ENCODE measurements at regions not wholly inside any gene's neighbourhood (a gene's known extent, or its start where the extent isn't known, plus 50 kb on each side); places are given as distances from the start of the nearest gene placed in this dataset.
"Not testable (repeated sequence)": the region's sequence is repeated elsewhere in the genome, so short reads cannot be mapped to it uniquely, and the experiment has no call there.

DNA sequence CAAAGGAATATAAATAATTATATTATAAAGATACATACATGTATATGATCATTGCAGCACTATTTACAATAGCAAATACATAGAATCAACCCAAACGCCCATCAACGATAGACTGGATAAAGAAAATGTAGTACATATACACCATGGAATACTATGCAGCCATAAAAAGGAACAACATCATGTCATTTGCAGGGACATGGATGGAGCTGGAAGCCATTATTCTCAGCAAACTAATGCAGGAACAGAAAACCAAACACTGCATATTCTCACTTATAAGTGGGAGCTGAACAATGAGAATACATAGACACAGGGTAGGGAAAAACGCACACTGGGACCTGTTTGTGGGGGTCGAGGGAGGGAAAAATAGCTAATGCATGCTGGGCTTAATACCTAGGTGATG, 120.9 kb upstream of the ZCCHC13 start:
- 79 to 100% methylated on average over 2 to 4 of the region's 4 CpGs for WGBS, 2 experiments
- H3K36me3 ChIP-seq (ENCODE audit: control insufficient read depth, insufficient read depth, low read length); H3K27ac ChIP-seq (ENCODE audit: insufficient read depth, low read depth, low read length, poor library complexity, severe bottlenecking); H3K27me3 ChIP-seq (ENCODE audit: control insufficient read depth, insufficient read depth, low read length, poor library complexity, severe bottlenecking); H3K4me3 ChIP-seq (ENCODE audit: insufficient read depth, low read depth, low read length); H3K9me3 ChIP-seq (ENCODE audit: control insufficient read depth, low read length); H3K4me1 ChIP-seq (ENCODE audit: control insufficient read depth, insufficient read depth, low read length): not testable (repeated sequence)

DNA sequence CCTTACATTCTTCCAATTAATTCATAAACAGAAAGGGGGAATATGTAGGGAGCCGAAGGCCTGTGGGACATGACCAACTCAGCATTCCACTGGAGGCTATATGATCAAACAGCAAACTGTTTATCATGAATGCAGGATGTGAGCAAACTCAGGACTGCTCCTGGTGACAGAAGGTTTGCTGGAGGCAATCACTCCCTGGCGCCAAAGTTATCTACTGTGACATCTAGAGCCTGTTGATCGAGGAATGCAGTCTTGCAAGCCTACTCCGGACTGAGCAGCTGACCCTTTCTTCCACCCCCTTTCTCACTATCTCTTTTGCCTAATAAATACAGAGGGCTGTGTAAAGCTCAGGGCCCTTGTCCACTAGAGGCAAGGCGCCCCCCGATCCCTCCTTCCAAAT, 122.0 kb upstream of the ZCCHC13 start:
- not testable (repeated sequence) for H3K4me3 ChIP-seq (ENCODE audit: insufficient read depth, low read depth, low read length); H3K27me3 ChIP-seq (ENCODE audit: control insufficient read depth, insufficient read depth, low read length, poor library complexity, severe bottlenecking); H3K9me3 ChIP-seq (ENCODE audit: control insufficient read depth, low read length); H3K36me3 ChIP-seq (ENCODE audit: control insufficient read depth, insufficient read depth, low read length); H3K27ac ChIP-seq (ENCODE audit: insufficient read depth, low read depth, low read length, poor library complexity, severe bottlenecking); H3K4me1 ChIP-seq (ENCODE audit: control insufficient read depth, insufficient read depth, low read length)
- WGBS, 2 experiments = 94 to 97% methylated on average over 6 of the region's 6 CpGs

DNA sequence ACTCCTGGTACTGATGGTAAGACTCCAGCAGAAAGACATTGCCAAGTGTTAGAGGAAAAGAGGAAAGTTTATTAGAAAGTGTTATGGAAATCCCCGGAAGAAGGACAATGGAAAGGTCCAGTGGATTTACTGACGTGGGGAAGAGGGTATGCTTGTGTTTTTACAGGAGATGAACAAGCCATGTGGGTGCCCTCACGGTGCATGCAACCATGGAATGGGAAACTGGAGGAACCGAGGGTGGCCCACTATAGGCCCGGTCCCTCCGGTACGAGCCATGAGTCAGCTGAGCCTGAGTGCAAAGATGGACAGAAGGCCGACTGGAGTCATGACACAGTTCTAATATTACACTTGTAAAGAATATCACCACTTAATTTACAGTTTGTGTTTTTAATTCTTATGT, 123.3 kb upstream of the ZCCHC13 start:
- 92 to 94% methylated on average over 7 to 8 of the region's 8 CpGs for WGBS, 2 experiments
- Histone ChIP-seq H3K36me3 (ENCODE audit: control insufficient read depth, insufficient read depth, low read length) (no peaks in the 10 kb centered on the region), H3K4me1 (ENCODE audit: control insufficient read depth, insufficient read depth, low read length) (no peaks in the 10 kb centered on the region), H3K9me3 (ENCODE audit: control insufficient read depth, low read length) (no peaks in the 10 kb centered on the region), H3K27ac (ENCODE audit: insufficient read depth, low read depth, low read length, poor library complexity, severe bottlenecking) (no peak overlapping the region), H3K4me3 (ENCODE audit: insufficient read depth, low read depth, low read length) (no peak overlapping the region), H3K27me3 (ENCODE audit: control insufficient read depth, insufficient read depth, low read length, poor library complexity, severe bottlenecking) (no peaks in the 10 kb centered on the region)

DNA sequence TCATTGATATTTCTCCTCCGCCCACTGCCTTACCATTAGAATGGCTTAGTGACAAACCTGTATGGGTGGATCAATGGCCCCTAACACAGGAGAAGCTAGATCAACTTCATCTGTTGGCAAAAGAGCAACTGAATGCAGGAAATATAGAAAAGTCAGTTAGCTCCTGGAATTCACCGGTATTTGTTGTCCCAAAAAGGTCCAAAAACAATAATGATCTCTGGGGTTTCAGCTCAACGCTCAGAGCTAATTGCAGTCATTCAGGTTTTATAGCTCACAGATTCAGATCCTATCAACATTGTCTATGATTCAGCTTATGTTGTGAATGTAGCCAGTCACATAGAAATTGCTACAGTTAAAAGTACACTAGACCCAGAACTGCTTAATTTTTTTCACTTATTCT, 124.0 kb upstream of the ZCCHC13 start:
- no peaks in the 10 kb centered on the region for H3K36me3 ChIP-seq (ENCODE audit: control insufficient read depth, insufficient read depth, low read length)
- H3K27ac ChIP-seq (ENCODE audit: insufficient read depth, low read depth, low read length, poor library complexity, severe bottlenecking) = no peak overlapping the region
- no peaks in the 10 kb centered on the region for H3K9me3 ChIP-seq (ENCODE audit: control insufficient read depth, low read length)
- 94 to 96% methylated on average over 2 to 3 of the region's 3 CpGs for WGBS, 2 experiments
- no peaks in the 10 kb centered on the region for H3K4me1 ChIP-seq (ENCODE audit: control insufficient read depth, insufficient read depth, low read length)
- H3K27me3 ChIP-seq (ENCODE audit: control insufficient read depth, insufficient read depth, low read length, poor library complexity, severe bottlenecking) = no peaks in the 10 kb centered on the region
- H3K4me3 ChIP-seq (ENCODE audit: insufficient read depth, low read depth, low read length) = no peak overlapping the region

DNA sequence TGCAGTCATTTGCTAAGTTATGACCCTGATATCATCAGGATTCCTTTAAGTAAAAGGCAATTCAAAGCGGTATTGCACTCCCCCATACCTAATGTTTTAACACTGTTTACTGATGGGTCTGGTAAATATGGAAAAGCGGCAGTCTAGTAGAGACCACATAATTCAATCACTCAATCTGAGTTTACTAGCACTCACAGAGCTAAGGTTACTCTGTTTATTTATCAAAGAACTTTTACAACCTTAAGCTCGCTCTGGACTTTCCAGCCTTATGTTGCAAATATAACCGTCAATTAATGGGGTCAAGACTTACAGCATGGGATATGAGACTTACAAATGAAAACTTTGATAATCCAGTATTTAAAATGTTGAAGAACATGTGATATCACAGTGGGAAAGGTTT, 124.5 kb upstream of the ZCCHC13 start:
- Histone ChIP-seq H3K9me3 (ENCODE audit: control insufficient read depth, low read length) (no peaks in the 10 kb centered on the region), H3K4me1 (ENCODE audit: control insufficient read depth, insufficient read depth, low read length) (no peaks in the 10 kb centered on the region), H3K27ac (ENCODE audit: insufficient read depth, low read depth, low read length, poor library complexity, severe bottlenecking) (no peak overlapping the region), H3K4me3 (ENCODE audit: insufficient read depth, low read depth, low read length) (no peak overlapping the region), H3K27me3 (ENCODE audit: control insufficient read depth, insufficient read depth, low read length, poor library complexity, severe bottlenecking) (no peaks in the 10 kb centered on the region), H3K36me3 (ENCODE audit: control insufficient read depth, insufficient read depth, low read length) (no peaks in the 10 kb centered on the region)
- WGBS, 2 experiments = 85 to 100% methylated on average over 1 to 3 of the region's 4 CpGs

DNA sequence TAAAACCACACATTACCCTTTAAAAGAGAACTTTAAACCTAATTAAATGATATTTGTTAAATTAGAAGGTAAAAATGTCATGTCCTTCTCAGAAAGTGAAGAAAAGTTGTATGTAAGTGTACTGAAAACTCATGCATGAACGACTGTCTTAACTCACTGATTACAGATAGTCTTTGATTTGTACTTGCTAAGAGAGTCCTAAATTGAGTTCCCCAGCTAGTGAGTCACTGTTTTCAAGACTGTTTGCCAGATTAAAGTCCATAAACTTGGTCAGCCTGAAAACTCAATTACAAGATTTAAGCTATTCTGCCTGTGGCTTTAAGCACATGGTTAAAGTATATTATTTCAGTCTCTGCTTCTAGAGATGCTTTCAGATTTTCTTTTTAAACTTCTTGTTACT, 124.9 kb upstream of the ZCCHC13 start:
- no peaks in the 10 kb centered on the region for H3K27me3 ChIP-seq (ENCODE audit: control insufficient read depth, insufficient read depth, low read length, poor library complexity, severe bottlenecking)
- H3K36me3 ChIP-seq (ENCODE audit: control insufficient read depth, insufficient read depth, low read length) = no peaks in the 10 kb centered on the region
- WGBS, 2 experiments = 88 to 92% methylated on average over 1 of the region's 1 CpG
- H3K4me3 ChIP-seq (ENCODE audit: insufficient read depth, low read depth, low read length) = no peak overlapping the region
- H3K9me3 ChIP-seq (ENCODE audit: control insufficient read depth, low read length) = no peaks in the 10 kb centered on the region
- H3K27ac ChIP-seq (ENCODE audit: insufficient read depth, low read depth, low read length, poor library complexity, severe bottlenecking) = no peak overlapping the region
- H3K4me1 ChIP-seq (ENCODE audit: control insufficient read depth, insufficient read depth, low read length) = no peaks in the 10 kb centered on the region

DNA sequence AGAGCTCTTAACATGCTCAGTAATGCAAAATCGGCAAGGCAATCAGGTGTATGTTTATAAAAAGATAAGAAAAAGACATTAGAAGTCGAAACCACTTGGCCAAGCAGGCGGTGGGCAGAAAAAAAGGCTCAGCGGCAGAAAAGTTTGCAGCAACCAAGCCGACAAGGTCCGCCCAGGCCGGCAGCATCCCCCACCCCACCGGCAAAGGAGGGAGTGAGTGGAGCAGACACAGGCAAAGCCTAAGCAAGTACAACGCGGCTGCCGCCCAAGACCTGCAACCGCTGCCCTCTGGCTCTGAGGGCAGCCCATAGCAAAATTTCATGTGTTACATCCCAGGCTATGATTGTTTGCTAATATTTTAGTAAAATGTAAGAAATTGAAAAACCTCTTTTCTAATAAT, 125.4 kb upstream of the ZCCHC13 start:
- H3K36me3 ChIP-seq (ENCODE audit: control insufficient read depth, insufficient read depth, low read length) = no peaks in the 10 kb centered on the region
- H3K27me3 ChIP-seq (ENCODE audit: control insufficient read depth, insufficient read depth, low read length, poor library complexity, severe bottlenecking) = no peaks in the 10 kb centered on the region
- no peaks in the 10 kb centered on the region for H3K9me3 ChIP-seq (ENCODE audit: control insufficient read depth, low read length)
- 25 to 31% methylated on average over 12 of the region's 12 CpGs for WGBS, 2 experiments
- no peaks in the 10 kb centered on the region for H3K4me1 ChIP-seq (ENCODE audit: control insufficient read depth, insufficient read depth, low read length)
- H3K27ac ChIP-seq (ENCODE audit: insufficient read depth, low read depth, low read length, poor library complexity, severe bottlenecking) = no peak overlapping the region
- H3K4me3 ChIP-seq (ENCODE audit: insufficient read depth, low read depth, low read length) = no peak overlapping the region

DNA sequence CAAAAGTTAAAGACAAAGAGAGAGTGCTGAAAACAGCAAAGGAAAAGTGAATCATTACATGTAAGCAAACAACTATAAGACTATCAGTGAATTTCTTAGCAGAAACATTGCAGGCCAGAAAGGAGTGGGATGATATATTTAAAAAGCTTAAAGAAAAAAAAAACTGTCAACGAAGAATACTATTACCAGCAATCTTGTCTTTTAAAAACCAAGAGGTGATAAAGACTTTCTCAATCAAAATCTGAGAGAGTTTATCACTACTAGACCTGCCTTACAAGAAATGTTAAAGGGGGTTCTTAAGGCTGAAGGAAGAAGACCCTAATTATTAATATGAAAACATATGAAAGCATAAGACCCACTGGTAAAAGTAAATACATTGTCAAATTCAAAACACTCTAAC, 132.5 kb upstream of the ZCCHC13 start:
- H3K9me3 ChIP-seq (ENCODE audit: control insufficient read depth, low read length) = no peaks in the 10 kb centered on the region
- no peak overlapping the region for H3K4me3 ChIP-seq (ENCODE audit: insufficient read depth, low read depth, low read length)
- H3K27ac ChIP-seq (ENCODE audit: insufficient read depth, low read depth, low read length, poor library complexity, severe bottlenecking) = no peak overlapping the region
- H3K27me3 ChIP-seq (ENCODE audit: control insufficient read depth, insufficient read depth, low read length, poor library complexity, severe bottlenecking) = no peaks in the 10 kb centered on the region
- 100% methylated on average over 1 of the region's 1 CpG; no CpG with 5 or more reads in 1 of the 2 experiments for WGBS, 2 experiments
- H3K36me3 ChIP-seq (ENCODE audit: control insufficient read depth, insufficient read depth, low read length) = no peaks in the 10 kb centered on the region
- H3K4me1 ChIP-seq (ENCODE audit: control insufficient read depth, insufficient read depth, low read length) = no peaks in the 10 kb centered on the region

DNA sequence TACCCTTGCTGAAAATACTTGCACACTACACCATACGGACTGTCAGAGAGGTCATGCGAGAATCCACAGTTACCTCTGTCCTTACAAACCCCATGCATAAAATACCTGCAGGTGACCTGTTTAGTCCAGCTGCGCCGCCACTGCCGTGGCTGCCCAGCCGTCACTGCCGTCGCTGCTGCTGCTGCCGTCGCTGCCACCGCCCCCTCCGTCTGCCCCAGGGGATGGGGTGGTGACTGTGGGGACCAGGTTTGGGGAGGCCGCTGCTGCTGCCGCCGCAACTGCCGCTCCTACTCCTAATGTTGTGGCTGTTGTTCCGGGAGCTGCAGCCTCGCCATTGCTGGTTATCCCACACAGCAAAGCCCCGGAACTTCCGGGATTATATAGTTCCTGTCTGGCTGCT, 141.8 kb upstream of the ZCCHC13 start:
- no peaks in the 10 kb centered on the region for H3K9me3 ChIP-seq (ENCODE audit: control insufficient read depth, low read length)
- no peaks in the 10 kb centered on the region for H3K36me3 ChIP-seq (ENCODE audit: control insufficient read depth, insufficient read depth, low read length)
- H3K4me1 ChIP-seq (ENCODE audit: control insufficient read depth, insufficient read depth, low read length) = no peaks in the 10 kb centered on the region
- WGBS, 2 experiments = 95 to 96% methylated on average over 20 of the region's 20 CpGs
- no peak overlapping the region for H3K27ac ChIP-seq (ENCODE audit: insufficient read depth, low read depth, low read length, poor library complexity, severe bottlenecking)
- no peak overlapping the region for H3K4me3 ChIP-seq (ENCODE audit: insufficient read depth, low read depth, low read length)
- no peaks in the 10 kb centered on the region for H3K27me3 ChIP-seq (ENCODE audit: control insufficient read depth, insufficient read depth, low read length, poor library complexity, severe bottlenecking)

DNA sequence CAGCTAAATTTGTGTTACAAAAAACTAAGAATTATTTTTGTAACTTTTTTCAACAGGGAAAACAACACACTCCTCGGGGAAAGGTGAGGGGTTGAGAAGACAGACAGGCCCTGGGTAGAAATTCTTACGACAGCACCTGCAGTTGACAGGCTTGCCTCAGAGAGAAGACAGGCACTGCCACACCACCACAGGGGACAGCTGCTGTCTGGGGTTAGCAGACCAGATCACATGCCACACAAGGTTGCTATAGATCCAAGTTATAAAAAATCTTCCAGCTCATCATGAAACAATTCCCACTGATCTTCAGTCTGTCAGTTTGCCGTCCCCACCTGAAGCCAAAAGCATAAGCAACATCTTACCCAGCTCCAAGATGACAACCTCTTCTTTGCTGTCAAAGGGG, 143.2 kb upstream of the ZCCHC13 start:
- no peak overlapping the region for H3K4me3 ChIP-seq (ENCODE audit: insufficient read depth, low read depth, low read length)
- H3K4me1 ChIP-seq (ENCODE audit: control insufficient read depth, insufficient read depth, low read length) = no peaks in the 10 kb centered on the region
- no peaks in the 10 kb centered on the region for H3K9me3 ChIP-seq (ENCODE audit: control insufficient read depth, low read length)
- H3K36me3 ChIP-seq (ENCODE audit: control insufficient read depth, insufficient read depth, low read length) = no peaks in the 10 kb centered on the region
- H3K27ac ChIP-seq (ENCODE audit: insufficient read depth, low read depth, low read length, poor library complexity, severe bottlenecking) = no peak overlapping the region
- no peaks in the 10 kb centered on the region for H3K27me3 ChIP-seq (ENCODE audit: control insufficient read depth, insufficient read depth, low read length, poor library complexity, severe bottlenecking)
- 91 to 97% methylated on average over 3 of the region's 3 CpGs for WGBS, 2 experiments

DNA sequence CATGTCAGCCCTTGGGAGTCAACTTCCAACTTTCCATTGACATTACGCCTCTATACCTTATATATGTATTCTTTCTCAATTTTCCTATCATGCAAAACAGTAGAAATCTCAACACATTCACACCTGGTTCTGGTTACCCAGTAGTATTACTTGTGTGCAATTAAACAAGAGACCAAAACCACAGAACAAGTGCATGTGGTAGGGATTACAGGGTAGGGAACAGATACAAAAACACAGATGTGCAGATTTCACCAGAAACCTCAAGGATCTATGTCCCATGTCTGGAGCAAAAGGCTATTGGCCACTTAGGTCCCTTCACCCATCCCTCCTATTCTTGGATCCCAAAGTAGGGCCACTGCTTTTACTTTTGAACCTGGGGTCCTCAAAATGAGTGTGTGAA, 143.6 kb upstream of the ZCCHC13 start:
- Histone ChIP-seq H3K4me1 (ENCODE audit: control insufficient read depth, insufficient read depth, low read length) (no peaks in the 10 kb centered on the region), H3K4me3 (ENCODE audit: insufficient read depth, low read depth, low read length) (no peak overlapping the region), H3K27ac (ENCODE audit: insufficient read depth, low read depth, low read length, poor library complexity, severe bottlenecking) (no peak overlapping the region), H3K9me3 (ENCODE audit: control insufficient read depth, low read length) (no peaks in the 10 kb centered on the region), H3K27me3 (ENCODE audit: control insufficient read depth, insufficient read depth, low read length, poor library complexity, severe bottlenecking) (no peaks in the 10 kb centered on the region), H3K36me3 (ENCODE audit: control insufficient read depth, insufficient read depth, low read length) (no peaks in the 10 kb centered on the region)
- 89 to 92% methylated on average over 1 of the region's 1 CpG for WGBS, 2 experiments
